ENCODE measurements at regions not wholly inside any gene's neighbourhood (a gene's known extent, or its start where the extent isn't known, plus 50 kb on each side); places are given as distances from the start of the nearest gene placed in this dataset.

GRCh38 chr14:84262932-84263331 is 1267.0 kb upstream of the FLRT2 start:
- Histone ChIP-seq H3K4me1 (no peaks in the 10 kb centered on the region), H3K27me3 (no peaks in the 10 kb centered on the region), H3K36me3 (no peaks in the 10 kb centered on the region), H3K27ac (no peak overlapping the region), H3K4me3 (no peak overlapping the region), H3K9me3 (no peaks in the 10 kb centered on the region)
- no peak for DNase-seq (ENCODE audit: low spot score in 2 of 2)
- no peak for TF ChIP-seq POLR2A (IDR thresholded peaks at IDR 0.05)
- TF ChIP-seq POLR2AphosphoS5 (IDR thresholded peaks at IDR 0.05) = no peak
- TF ChIP-seq, protein P1, sequence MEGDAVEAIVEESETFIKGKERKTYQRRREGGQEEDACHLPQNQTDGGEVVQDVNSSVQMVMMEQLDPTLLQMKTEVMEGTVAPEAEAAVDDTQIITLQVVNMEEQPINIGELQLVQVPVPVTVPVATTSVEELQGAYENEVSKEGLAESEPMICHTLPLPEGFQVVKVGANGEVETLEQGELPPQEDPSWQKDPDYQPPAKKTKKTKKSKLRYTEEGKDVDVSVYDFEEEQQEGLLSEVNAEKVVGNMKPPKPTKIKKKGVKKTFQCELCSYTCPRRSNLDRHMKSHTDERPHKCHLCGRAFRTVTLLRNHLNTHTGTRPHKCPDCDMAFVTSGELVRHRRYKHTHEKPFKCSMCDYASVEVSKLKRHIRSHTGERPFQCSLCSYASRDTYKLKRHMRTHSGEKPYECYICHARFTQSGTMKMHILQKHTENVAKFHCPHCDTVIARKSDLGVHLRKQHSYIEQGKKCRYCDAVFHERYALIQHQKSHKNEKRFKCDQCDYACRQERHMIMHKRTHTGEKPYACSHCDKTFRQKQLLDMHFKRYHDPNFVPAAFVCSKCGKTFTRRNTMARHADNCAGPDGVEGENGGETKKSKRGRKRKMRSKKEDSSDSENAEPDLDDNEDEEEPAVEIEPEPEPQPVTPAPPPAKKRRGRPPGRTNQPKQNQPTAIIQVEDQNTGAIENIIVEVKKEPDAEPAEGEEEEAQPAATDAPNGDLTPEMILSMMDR (IDR thresholded peaks at IDR 0.05) = no peak

DNA sequence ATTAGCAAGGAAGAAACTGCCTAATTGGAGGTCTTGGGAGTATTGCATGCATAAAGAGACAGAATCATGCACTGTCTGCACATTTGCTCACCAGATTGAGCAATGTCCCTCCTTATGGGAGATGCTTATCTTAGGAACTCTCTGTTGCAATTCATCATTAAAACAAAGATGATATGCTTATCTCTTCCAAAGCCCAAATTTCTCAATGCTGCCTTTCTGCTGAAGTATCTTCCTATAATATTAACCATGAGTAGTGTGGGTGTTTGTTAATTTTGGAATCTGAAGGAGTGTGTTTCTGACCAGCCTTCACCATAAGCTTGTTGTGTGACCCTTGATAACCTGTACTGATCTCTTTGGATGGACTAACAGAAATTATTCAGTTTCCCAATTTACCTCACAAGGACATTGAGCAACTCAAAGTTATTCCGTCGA is 1257.6 kb upstream of the FLRT2 start:
- 68% methylated on average over 2 of the region's 2 CpGs for WGBS
- Histone ChIP-seq H3K27me3 (no peaks in the 10 kb centered on the region), H3K9me3 (no peaks in the 10 kb centered on the region), H3K27ac (no peak overlapping the region), H3K4me1 (no peaks in the 10 kb centered on the region), H3K4me3 (no peak overlapping the region), H3K36me3 (no peaks in the 10 kb centered on the region)
- no peak for DNase-seq (ENCODE audit: low spot score in 2 of 2)
- TF ChIP-seq EP300 (IDR thresholded peaks at IDR 0.05) (no peak), POLR2AphosphoS5 (IDR thresholded peaks at IDR 0.05) (no peak), POLR2A (IDR thresholded peaks at IDR 0.05) (no peak)
- TF ChIP-seq, protein P1 (IDR thresholded peaks at IDR 0.05) = no peak

GRCh38 chr14:84273181-84273580 is 1256.8 kb upstream of the FLRT2 start:
- H3K27ac ChIP-seq = no peak overlapping the region
- H3K36me3 ChIP-seq = no peaks in the 10 kb centered on the region
- no peaks in the 10 kb centered on the region for H3K27me3 ChIP-seq
- TF ChIP-seq EP300 (IDR thresholded peaks at IDR 0.05) (no peak), POLR2A (IDR thresholded peaks at IDR 0.05) (no peak), POLR2AphosphoS5 (IDR thresholded peaks at IDR 0.05) (no peak)
- TF ChIP-seq, protein P1 (IDR thresholded peaks at IDR 0.05) = no peak
- WGBS = 43% methylated on average over 3 of the region's 3 CpGs
- H3K9me3 ChIP-seq = no peaks in the 10 kb centered on the region
- DNase-seq (ENCODE audit: low spot score in 2 of 2) = no peak
- no peak overlapping the region for H3K4me3 ChIP-seq
- no peaks in the 10 kb centered on the region for H3K4me1 ChIP-seq

DNA sequence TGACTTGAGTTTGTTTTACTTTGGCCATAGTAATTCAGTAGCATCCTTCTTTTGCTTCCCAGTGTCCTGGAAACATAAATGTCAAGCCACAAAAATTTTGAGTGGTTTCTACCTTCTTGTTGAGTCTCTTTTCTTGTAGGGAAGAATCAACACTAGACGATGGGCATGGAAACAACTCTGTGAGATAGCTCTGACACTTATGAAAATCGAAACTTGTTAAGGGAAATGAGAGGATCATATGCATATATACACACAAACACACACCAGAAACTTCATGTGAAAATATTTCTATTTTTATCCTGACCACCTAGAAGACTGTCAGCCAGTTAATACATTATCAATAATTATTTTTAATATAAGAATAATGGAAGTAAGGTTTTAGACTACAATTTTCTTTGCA is 1247.3 kb upstream of the FLRT2 start:
- no peaks in the 10 kb centered on the region for H3K4me1 ChIP-seq
- H3K4me3 ChIP-seq = no peak overlapping the region
- TF ChIP-seq EP300 (IDR thresholded peaks at IDR 0.05) = no peak
- TF ChIP-seq POLR2AphosphoS5 (IDR thresholded peaks at IDR 0.05) = no peak
- TF ChIP-seq, protein P1 (IDR thresholded peaks at IDR 0.05) = no peak
- TF ChIP-seq POLR2A (IDR thresholded peaks at IDR 0.05) = no peak
- H3K27me3 ChIP-seq = no peaks in the 10 kb centered on the region
- H3K27ac ChIP-seq = no peak overlapping the region
- no peak for DNase-seq (ENCODE audit: low spot score in 2 of 2)
- 94% methylated on average over 2 of the region's 2 CpGs for WGBS
- H3K9me3 ChIP-seq = no peaks in the 10 kb centered on the region
- no peaks in the 10 kb centered on the region for H3K36me3 ChIP-seq

DNA sequence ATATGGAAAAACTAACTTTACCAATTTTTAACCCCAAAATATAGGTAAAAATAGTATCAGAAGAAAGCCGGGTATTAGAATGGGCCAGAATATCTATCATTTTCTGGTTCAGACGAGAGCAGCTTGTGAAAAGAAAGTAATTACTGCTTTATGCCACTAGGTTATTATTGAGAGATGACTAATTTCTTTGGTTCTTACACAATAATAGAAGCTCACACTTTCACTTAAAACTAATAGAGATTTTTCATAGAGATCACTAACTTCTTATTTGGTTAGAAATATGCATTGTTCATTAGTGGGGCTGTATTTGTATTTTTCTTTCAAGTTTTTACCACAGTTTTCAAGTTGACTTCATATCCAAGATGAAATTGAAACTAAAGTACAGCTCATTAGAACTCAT is 1241.2 kb upstream of the FLRT2 start:
- H3K4me3 ChIP-seq = no peak overlapping the region
- DNase-seq (ENCODE audit: low spot score in 2 of 2) = no peak
- no peaks in the 10 kb centered on the region for H3K27me3 ChIP-seq
- H3K36me3 ChIP-seq = no peaks in the 10 kb centered on the region
- H3K4me1 ChIP-seq = no peaks in the 10 kb centered on the region
- no peak for TF ChIP-seq EP300 (IDR thresholded peaks at IDR 0.05)
- H3K27ac ChIP-seq = no peak overlapping the region
- WGBS = 70% methylated on average over 2 of the region's 2 CpGs
- H3K9me3 ChIP-seq = no peaks in the 10 kb centered on the region

- no peaks in the 10 kb centered on the region for H3K27me3 ChIP-seq
- H3K9me3 ChIP-seq = no peaks in the 10 kb centered on the region
- H3K4me3 ChIP-seq = no peak overlapping the region
- no peaks in the 10 kb centered on the region for H3K4me1 ChIP-seq
- no peak overlapping the region for H3K27ac ChIP-seq
- H3K36me3 ChIP-seq = no peaks in the 10 kb centered on the region
- TF ChIP-seq POLR2AphosphoS5 (IDR thresholded peaks at IDR 0.05) = no peak
- TF ChIP-seq, protein P1 (IDR thresholded peaks at IDR 0.05) = no peak
- DNase-seq (ENCODE audit: low spot score in 2 of 2) = no peak
- 35% methylated on average over 1 of the region's 1 CpG for WGBS
These were observed 1231.2 kb upstream of the FLRT2 start for GRCh38 chr14:84298663-84299195.
